ENCODE measurements at regions not wholly inside any gene's neighbourhood (a gene's known extent, or its start where the extent isn't known, plus 50 kb on each side); places are given as distances from the start of the nearest gene placed in this dataset.
A peak's percentile ranks its signal among the peaks of the same experiment; 100 is the strongest.

- dilution Hi-C loops (cut with HindIII; ENCODE audit: low sequenced_read_pairs, unreplicated experiment) (no loop called here), intact Hi-C loops (cut with micrococcal nuclease) (loop anchor here (10.0 kb wide), 1 partner anchor 847 kb away; no protein-coding TSS in a partner anchor), in situ Hi-C loops (cut with MboI; ENCODE audit: low sequenced_read_pairs) (no loop called here)
- no peak overlapping the region for H3K9ac ChIP-seq (ENCODE audit: low read depth, low read length)
- H2BK5ac ChIP-seq (ENCODE audit: low read depth, low read length, poor library complexity, severe bottlenecking) = no peak overlapping the region
- H2AK5ac ChIP-seq (ENCODE audit: low read depth, low read length) = peak overlapping the region; percentile 22; the same call in 1 of the 2 replicates
- ChIA-PET CTCF (no interaction called here), POLR2A (ENCODE audit: unreplicated experiment) (no interaction called here)
- peaks cover 7% of the 10 kb centered on the region; the same call in 1 of the 2 replicates for H3K9me1 ChIP-seq (ENCODE audit: insufficient read depth, low read length)
- H3K56ac ChIP-seq (ENCODE audit: extremely low read depth, insufficient read depth, low read length) = no peak overlapping the region
- no peak overlapping the region for H3K27ac ChIP-seq (ENCODE audit: insufficient read depth, low read length)
- 0 out of 2 replicates have a peak, but pooled peaks cover 2% of the 10 kb centered on the region for H3K9me3 ChIP-seq (ENCODE audit: control insufficient read depth, insufficient read depth, low read length)
- no peak overlapping the region for H3K4ac ChIP-seq (ENCODE audit: low read depth, low read length)
- BruUV-seq (replicated peaks) = no TSS peak
- H4K8ac ChIP-seq (ENCODE audit: low read depth in 2 of 2, low read length in 2 of 2) = no peak overlapping the region
- H3K18ac ChIP-seq (ENCODE audit: low read depth, low read length) = no peak overlapping the region
- H3K36me3 ChIP-seq (ENCODE audit: control insufficient read depth, insufficient read depth, low read length) = no peaks in the 10 kb centered on the region
- H2AFZ ChIP-seq (replicated peaks; ENCODE audit: low read length, poor library complexity) = peak overlapping the region; percentile 25
- H3K23ac ChIP-seq (ENCODE audit: low read depth, low read length) = no peak overlapping the region
- no peak overlapping the region; the same call in 2 of the 3 replicates for H2BK15ac ChIP-seq (ENCODE audit: low read depth, low read length)
- DNase-seq (no peak), ATAC-seq (ENCODE audit: low read depth) (no peak)
- H4K91ac ChIP-seq (ENCODE audit: insufficient read depth, low read depth, low read length) = no peak overlapping the region
- no peak overlapping the region for H2AK9ac ChIP-seq (replicated peaks; ENCODE audit: low read depth, low read length, poor library complexity)
- H3K4me2 ChIP-seq (ENCODE audit: low read depth, low read length) = no peak overlapping the region
- H4K5ac ChIP-seq (ENCODE audit: low read depth, low read length) = no peak overlapping the region
- no peaks in the 10 kb centered on the region for H4K20me1 ChIP-seq (ENCODE audit: insufficient read depth, low read length)
- no peak overlapping the region for H3K4me3 ChIP-seq (ENCODE audit: insufficient read depth, low read depth, low read length)
- H3K4me1 ChIP-seq (ENCODE audit: control insufficient read depth, insufficient read depth, low read length) = peaks cover 4% of the 10 kb centered on the region; the same call in 1 of the 2 replicates
- 95% methylated on average over 2 of the region's 8 CpGs; no CpG with 5 or more reads in 1 of the 2 experiments for WGBS, 2 experiments (ENCODE audit: extremely low coverage in 2 of 2, insufficient read length in 1 of 2)
- H3K27me3 ChIP-seq (ENCODE audit: control insufficient read depth, insufficient read depth, low read length) = peaks cover 8% of the 10 kb centered on the region
- TF ChIP-seq FOS (IDR thresholded peaks at IDR 0.05; ENCODE audit: low read depth, low read length) (no peak), CTCF (conservative IDR thresholded peaks at IDR 0.05; ENCODE audit: low read depth, low read length) (no peak), POLR2A (IDR thresholded peaks at IDR 0.05; ENCODE audit: low read depth, low read length) (no peak), MXI1 (IDR thresholded peaks at IDR 0.05; ENCODE audit: borderline replicate concordance, low read depth, low read length) (no peak), CEBPB (IDR thresholded peaks at IDR 0.05; ENCODE audit: low read depth, low read length) (no peak), RFX5 (IDR thresholded peaks at IDR 0.05; ENCODE audit: low read depth, low read length) (no peak), RAD21 (IDR thresholded peaks at IDR 0.05; ENCODE audit: low read length) (no peak), MAFK (IDR thresholded peaks at IDR 0.05; ENCODE audit: low read depth, low read length) (no peak), BHLHE40 (IDR thresholded peaks at IDR 0.05; ENCODE audit: low read depth, low read length) (no peak), CHD1 (IDR thresholded peaks at IDR 0.05; ENCODE audit: low read depth, low read length) (no peak), MAZ (IDR thresholded peaks at IDR 0.05; ENCODE audit: borderline replicate concordance, low read depth, low read length) (no peak), RCOR1 (IDR thresholded peaks at IDR 0.05; ENCODE audit: insufficient replicate concordance, low read length) (no peak)
- TF ChIP-seq, protein P1, sequence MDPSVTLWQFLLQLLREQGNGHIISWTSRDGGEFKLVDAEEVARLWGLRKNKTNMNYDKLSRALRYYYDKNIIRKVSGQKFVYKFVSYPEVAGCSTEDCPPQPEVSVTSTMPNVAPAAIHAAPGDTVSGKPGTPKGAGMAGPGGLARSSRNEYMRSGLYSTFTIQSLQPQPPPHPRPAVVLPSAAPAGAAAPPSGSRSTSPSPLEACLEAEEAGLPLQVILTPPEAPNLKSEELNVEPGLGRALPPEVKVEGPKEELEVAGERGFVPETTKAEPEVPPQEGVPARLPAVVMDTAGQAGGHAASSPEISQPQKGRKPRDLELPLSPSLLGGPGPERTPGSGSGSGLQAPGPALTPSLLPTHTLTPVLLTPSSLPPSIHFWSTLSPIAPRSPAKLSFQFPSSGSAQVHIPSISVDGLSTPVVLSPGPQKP (IDR thresholded peaks at IDR 0.05; ENCODE audit: borderline replicate concordance, low read depth, low read length) = no peak
- TF ChIP-seq, protein P2, sequence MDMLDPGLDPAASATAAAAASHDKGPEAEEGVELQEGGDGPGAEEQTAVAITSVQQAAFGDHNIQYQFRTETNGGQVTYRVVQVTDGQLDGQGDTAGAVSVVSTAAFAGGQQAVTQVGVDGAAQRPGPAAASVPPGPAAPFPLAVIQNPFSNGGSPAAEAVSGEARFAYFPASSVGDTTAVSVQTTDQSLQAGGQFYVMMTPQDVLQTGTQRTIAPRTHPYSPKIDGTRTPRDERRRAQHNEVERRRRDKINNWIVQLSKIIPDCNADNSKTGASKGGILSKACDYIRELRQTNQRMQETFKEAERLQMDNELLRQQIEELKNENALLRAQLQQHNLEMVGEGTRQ (IDR thresholded peaks at IDR 0.05; ENCODE audit: low read depth, low read length) = no peak
- H2BK20ac ChIP-seq (ENCODE audit: low read depth, low read length) = peak overlapping the region; percentile 5; the same call in 1 of the 2 replicates
- no peaks in the 10 kb centered on the region for H3K79me1 ChIP-seq (ENCODE audit: low read depth in 1 of 2, low read length in 2 of 2)
- H2BK120ac ChIP-seq (ENCODE audit: low read depth, low read length) = no peak overlapping the region; the same call in 1 of the 2 replicates
- no peak overlapping the region for H3K14ac ChIP-seq (replicated peaks; ENCODE audit: low read depth, low read length)
These were observed 204.5 kb upstream of the CDH5 start for GRCh38 chr16:66161942-66162341.
